CD14-positive monocyte (primary cell): ENCODE measurements at regions not wholly inside any gene's neighbourhood (a gene's known extent, or its start where the extent isn't known, plus 50 kb on each side); places are given as distances from the start of the nearest gene placed in this dataset.

Experiments used
- DNase-seq, 3 donors: peaks; one replicate each; pipeline ENCODE4 v3.0.0-alpha.2; 2011 to 2022
- H2AFZ ChIP-seq: 2 replicates; pipeline ENCODE4 v1.6.0; 2012; ENCODE audit warnings: mild to moderate bottlenecking, low read depth, low read length, inconsistent platforms; ENCODE audit not compliant: insufficient read depth, poor library complexity, severe bottlenecking
- H3K27ac ChIP-seq, 2 donors: 1 replicate in 1 of 2; 2 replicates in 1 of 2; pipeline ENCODE4 v1.5.1; 2012 to 2013; ENCODE audit warnings: low read length in 2 of 2, control low read depth in 1 of 2, inconsistent platforms in 1 of 2, low read depth in 1 of 2, mild to moderate bottlenecking in 1 of 2
- H3K27me3 ChIP-seq, 2 donors: one replicate each; pipeline versions ENCODE4 v1.6.0 to v1.6.1; 2011 to 2013; ENCODE audit warnings: low read length in 2 of 2; ENCODE audit not compliant: control insufficient read depth in 2 of 2, insufficient read depth in 2 of 2
- H3K36me3 ChIP-seq, 2 donors: replicated peaks in 1 of 2; 1 replicate in 1 of 2; 2 replicates in 1 of 2; pipeline versions ENCODE4 v1.5.1 to v1.6.1; 2012 to 2013; ENCODE audit warnings: low read length in 2 of 2, control low read depth in 1 of 2, inconsistent platforms in 1 of 2, mild to moderate bottlenecking in 1 of 2; ENCODE audit not compliant: insufficient read depth in 2 of 2, control insufficient read depth in 1 of 2
- H3K4me1 ChIP-seq, 2 donors: 1 replicate in 1 of 2; 2 replicates in 1 of 2; pipeline versions ENCODE4 v1.5.1 to v1.6.1; 2012 to 2013; ENCODE audit warnings: low read length in 2 of 2, control low read depth in 1 of 2, inconsistent platforms in 1 of 2, mild to moderate bottlenecking in 1 of 2, moderate library complexity in 1 of 2; ENCODE audit not compliant: insufficient read depth in 2 of 2, control insufficient read depth in 1 of 2
- H3K4me2 ChIP-seq: replicated peaks from 2 replicates; pipeline ENCODE3; 2012; ENCODE audit warnings: low read length, moderate library complexity, mild to moderate bottlenecking; ENCODE audit not compliant: poor library complexity, severe bottlenecking; ENCODE audit errors: extremely low read depth
- H3K4me3 ChIP-seq, 3 experiments: fragments of 200-600 bp in 1 of 3; sonication (generic) in 1 of 3; replicated peaks in 1 of 3; 1 replicate in 2 of 3; 2 replicates in 1 of 3; pipeline ENCODE4 v1.5.1; 2011 to 2013; ENCODE audit warnings: low read length in 3 of 3, mild to moderate bottlenecking in 3 of 3, control low read depth in 2 of 3, low read depth in 2 of 3, inconsistent platforms in 1 of 3, moderate library complexity in 1 of 3
- H3K79me2 ChIP-seq: 2 replicates; pipeline ENCODE4 v1.6.0; 2012; ENCODE audit warnings: mild to moderate bottlenecking, control low read depth, inconsistent platforms, low read length, moderate library complexity; ENCODE audit not compliant: insufficient read depth
- H3K9ac ChIP-seq: 2 replicates; pipeline ENCODE4 v1.6.0; 2017; ENCODE audit warnings: low read length, mild to moderate bottlenecking; ENCODE audit not compliant: insufficient read depth, poor library complexity, severe bottlenecking
- H3K9me3 ChIP-seq, 2 donors: replicated peaks in 1 of 2; 1 replicate in 1 of 2; 2 replicates in 1 of 2; pipeline versions ENCODE4 v1.5.1 to v1.6.1; 2012 to 2013; ENCODE audit warnings: low read length in 2 of 2, control low read depth in 1 of 2; ENCODE audit not compliant: control insufficient read depth in 1 of 2, insufficient read depth in 1 of 2
- H4K20me1 ChIP-seq: 2 replicates; pipeline ENCODE4 v1.6.0; 2012; ENCODE audit warnings: mild to moderate bottlenecking, low read length, control low read depth, moderate library complexity; ENCODE audit not compliant: insufficient read depth
- H3K27ac Mint-ChIP-seq, 7 donors: one replicate each; pipeline ENCODE4 v1.8.0; 2020; ENCODE audit warnings: mild to moderate bottlenecking in 7 of 7, mixed read lengths in 7 of 7, moderate library complexity in 6 of 7, inconsistent platforms in 2 of 7
- H3K27me3 Mint-ChIP-seq, 3 donors: one replicate each; pipeline ENCODE4 v1.8.0; 2021 to 2022; ENCODE audit warnings: low read depth in 3 of 3, mild to moderate bottlenecking in 3 of 3, mixed read lengths in 3 of 3, moderate library complexity in 3 of 3, inconsistent platforms in 1 of 3
- H3K36me3 Mint-ChIP-seq, 2 donors: one replicate each; pipeline ENCODE4 v1.8.0; 2020; ENCODE audit warnings: mixed read lengths in 2 of 2, inconsistent platforms in 1 of 2, mild to moderate bottlenecking in 1 of 2
- H3K4me1 Mint-ChIP-seq: one replicate; pipeline ENCODE4 v1.8.0; 2020; ENCODE audit warnings: mild to moderate bottlenecking, mixed read lengths
- H3K4me3 Mint-ChIP-seq, 2 donors: one replicate each; pipeline ENCODE4 v1.8.0; 2020; ENCODE audit warnings: mild to moderate bottlenecking in 2 of 2, mixed read lengths in 2 of 2, moderate library complexity in 1 of 2
- H3K9me3 Mint-ChIP-seq, 7 donors: one replicate each; pipeline ENCODE4 v1.8.0; 2020 to 2022; ENCODE audit warnings: mixed read lengths in 7 of 7, mild to moderate bottlenecking in 6 of 7, moderate library complexity in 6 of 7, inconsistent platforms in 2 of 7
- WGBS: methylation state at CpG from one replicate; pipeline ENCODE4 v1.1.5; 2013; ENCODE audit warnings: missing lambda C conversion rate; ENCODE audit not compliant: insufficient coverage; 5-methylcytosine and 5-hydroxymethylcytosine counted together
- intact Hi-C, 2 donors: fragments of 100-400 bp; cut with micrococcal nuclease; formaldehyde crosslinking; loops; one replicate each; pipeline versions ENCODE4 v1.15.0 to v1.15.1; 2023
- TF ChIP-seq, protein P1 (sequence below): fragments of 200-600 bp; IDR thresholded peaks from one replicate; pipeline ENCODE4 v1.8.0; 2022; ENCODE audit warnings: antibody characterized with exemption, mild to moderate bottlenecking

DNA sequence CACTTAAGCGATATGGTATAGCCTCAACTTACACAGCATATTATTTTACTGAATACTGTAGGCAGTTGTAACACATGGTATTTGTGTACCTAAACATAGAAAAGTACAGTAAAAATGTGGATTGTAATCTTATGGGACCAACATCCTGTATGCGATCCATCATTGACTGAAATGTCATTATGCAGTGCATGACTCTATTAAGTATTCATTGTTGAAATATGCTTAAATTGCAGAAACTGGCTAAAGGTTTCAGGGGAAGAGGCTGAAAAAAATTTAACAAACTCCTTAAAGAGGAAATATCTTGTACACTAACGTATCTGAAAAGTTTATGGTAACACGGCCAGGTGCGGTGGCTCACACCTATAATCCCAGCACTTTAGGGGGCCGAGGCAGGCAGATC is 214.1 kb upstream of the PARD3B start:
- Histone ChIP-seq H3K79me2 (no peaks in the 10 kb centered on the region), H3K9ac (no peak overlapping the region), H3K9me3 (no peaks in the 10 kb centered on the region), H3K27ac (no peak overlapping the region), H3K27me3 (no peaks in the 10 kb centered on the region), H4K20me1 (no peaks in the 10 kb centered on the region), H3K4me1 (no peaks in the 10 kb centered on the region), H3K4me2 (no peak overlapping the region), H3K4me3 (no peak overlapping the region), H3K36me3 (no peaks in the 10 kb centered on the region), H2AFZ (no peak overlapping the region)
- intact Hi-C loops, result no loop called here
- Mint-ChIP-seq H3K4me1 (no peaks in the 10 kb centered on the region), H3K27me3 (peaks cover 0 to 3% (median 2%) of the 10 kb centered on the region in 3 donors), H3K9me3 (no peaks in the 10 kb centered on the region), H3K27ac (no peak overlapping the region), H3K36me3 (no peaks in the 10 kb centered on the region), H3K4me3 (no peak overlapping the region)
- 100% methylated on average over 3 of the region's 6 CpGs for WGBS
- DNase-seq, result no peak
- TF ChIP-seq, protein P1, sequence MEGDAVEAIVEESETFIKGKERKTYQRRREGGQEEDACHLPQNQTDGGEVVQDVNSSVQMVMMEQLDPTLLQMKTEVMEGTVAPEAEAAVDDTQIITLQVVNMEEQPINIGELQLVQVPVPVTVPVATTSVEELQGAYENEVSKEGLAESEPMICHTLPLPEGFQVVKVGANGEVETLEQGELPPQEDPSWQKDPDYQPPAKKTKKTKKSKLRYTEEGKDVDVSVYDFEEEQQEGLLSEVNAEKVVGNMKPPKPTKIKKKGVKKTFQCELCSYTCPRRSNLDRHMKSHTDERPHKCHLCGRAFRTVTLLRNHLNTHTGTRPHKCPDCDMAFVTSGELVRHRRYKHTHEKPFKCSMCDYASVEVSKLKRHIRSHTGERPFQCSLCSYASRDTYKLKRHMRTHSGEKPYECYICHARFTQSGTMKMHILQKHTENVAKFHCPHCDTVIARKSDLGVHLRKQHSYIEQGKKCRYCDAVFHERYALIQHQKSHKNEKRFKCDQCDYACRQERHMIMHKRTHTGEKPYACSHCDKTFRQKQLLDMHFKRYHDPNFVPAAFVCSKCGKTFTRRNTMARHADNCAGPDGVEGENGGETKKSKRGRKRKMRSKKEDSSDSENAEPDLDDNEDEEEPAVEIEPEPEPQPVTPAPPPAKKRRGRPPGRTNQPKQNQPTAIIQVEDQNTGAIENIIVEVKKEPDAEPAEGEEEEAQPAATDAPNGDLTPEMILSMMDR, result no peak

DNA sequence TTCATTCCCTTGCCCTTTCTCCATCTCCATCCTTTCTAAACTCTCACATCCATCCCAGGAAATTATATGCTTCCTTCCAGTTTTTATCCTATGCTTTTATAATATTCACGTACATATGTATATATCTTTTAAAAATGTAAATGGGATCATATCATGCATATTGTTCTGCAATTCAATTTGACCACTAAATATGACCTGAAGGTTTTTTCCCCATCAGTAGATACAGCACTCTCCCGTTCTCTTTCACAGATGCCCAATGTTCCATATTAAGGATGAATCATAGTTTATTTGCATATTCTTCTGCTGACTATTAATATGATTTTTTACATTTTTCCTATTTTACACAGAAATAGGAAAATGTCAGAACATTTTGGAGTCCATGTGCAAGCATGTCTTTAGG is 213.3 kb upstream of the PARD3B start:
- intact Hi-C loops, result no loop called here
- TF ChIP-seq, protein P1, result no peak
- H3K27me3 ChIP-seq, result no peaks in the 10 kb centered on the region
- H3K9ac ChIP-seq, result no peak overlapping the region
- no peak overlapping the region for H3K27ac ChIP-seq
- Mint-ChIP-seq H3K27me3 (peaks cover 0 to 3% (median 2%) of the 10 kb centered on the region in 3 donors), H3K36me3 (no peaks in the 10 kb centered on the region), H3K9me3 (no peaks in the 10 kb centered on the region), H3K4me3 (no peak overlapping the region), H3K27ac (no peak overlapping the region), H3K4me1 (no peaks in the 10 kb centered on the region)
- no peaks in the 10 kb centered on the region for H3K4me1 ChIP-seq
- no peaks in the 10 kb centered on the region for H3K79me2 ChIP-seq
- DNase-seq, result no peak
- WGBS, result no CpG with 5 or more reads among the region's 2 CpGs
- no peak overlapping the region for H3K4me3 ChIP-seq
- no peaks in the 10 kb centered on the region for H3K9me3 ChIP-seq
- H2AFZ ChIP-seq, result no peak overlapping the region
- no peaks in the 10 kb centered on the region for H3K36me3 ChIP-seq
- H4K20me1 ChIP-seq, result no peaks in the 10 kb centered on the region
- H3K4me2 ChIP-seq, result no peak overlapping the region
